GM18507 (cell line): ENCODE measurements at regions not wholly inside any gene's neighbourhood (a gene's known extent, or its start where the extent isn't known, plus 50 kb on each side); places are given as distances from the start of the nearest gene placed in this dataset.
"Not testable (repeated sequence)": the region's sequence is repeated elsewhere in the genome, so short reads cannot be mapped to it uniquely, and the experiment has no call there.

Experiments used
- DNase-seq: peaks from one replicate; pipeline ENCODE4 v3.0.0; 2011; ENCODE audit warnings: low read depth; ENCODE audit not compliant: insufficient read length; ENCODE audit errors: extremely low spot score
- FAIRE-seq: peaks from 2 replicates; lab custom pipeline; 2011; peaks lifted over from hg19 to GRCh38; lab: Jason Lieb, UNC

- no peak for FAIRE-seq
Measured at GRCh38 chr3:18097473-18097872, 327.7 kb downstream of the SATB1 start.

DNA sequence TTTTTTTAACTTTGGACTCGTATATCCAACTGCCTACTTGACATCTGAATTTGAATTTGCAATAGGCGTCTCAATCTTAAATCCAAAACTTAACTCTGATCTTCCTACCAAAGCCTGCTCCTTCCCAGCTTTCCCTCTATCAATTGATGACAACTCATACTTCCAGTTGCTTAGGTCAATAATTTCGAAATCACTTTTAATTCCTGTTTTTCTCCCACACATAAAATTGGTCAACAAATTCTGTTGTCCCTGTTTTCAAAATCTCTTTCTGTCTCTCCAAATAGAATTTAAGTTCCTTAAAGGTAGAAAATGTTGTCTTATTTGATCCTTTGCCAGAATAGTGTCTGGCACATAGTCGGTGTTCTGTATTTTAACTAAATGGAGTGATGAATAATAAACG, 332.4 kb downstream of the SATB1 start:
- DNase-seq (no peak), FAIRE-seq (no peak)

More at GRCh38 chr3:18097473-18097872, 327.7 kb downstream of the SATB1 start:
- no peak for DNase-seq

DNA sequence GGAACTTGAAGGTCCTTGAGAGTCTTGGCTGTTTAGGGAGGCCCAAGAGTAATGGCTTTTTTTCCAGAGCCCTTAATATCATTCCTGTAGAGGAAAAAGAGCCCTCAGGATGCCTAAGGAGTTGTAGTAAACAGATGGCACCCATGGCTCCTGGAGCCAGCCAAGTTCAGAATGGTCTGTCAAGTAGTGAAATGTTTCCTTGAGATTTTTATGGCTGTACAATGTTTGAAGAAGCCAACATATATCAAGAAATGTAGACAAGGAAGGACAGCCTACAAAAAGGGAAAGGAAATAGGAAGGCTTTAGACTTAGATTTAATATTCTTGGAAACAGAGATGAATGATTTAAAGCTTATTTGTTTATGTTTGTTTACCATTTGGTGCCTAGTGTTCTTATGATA, 334.8 kb downstream of the SATB1 start:
- FAIRE-seq (no peak), DNase-seq (no peak)

DNA sequence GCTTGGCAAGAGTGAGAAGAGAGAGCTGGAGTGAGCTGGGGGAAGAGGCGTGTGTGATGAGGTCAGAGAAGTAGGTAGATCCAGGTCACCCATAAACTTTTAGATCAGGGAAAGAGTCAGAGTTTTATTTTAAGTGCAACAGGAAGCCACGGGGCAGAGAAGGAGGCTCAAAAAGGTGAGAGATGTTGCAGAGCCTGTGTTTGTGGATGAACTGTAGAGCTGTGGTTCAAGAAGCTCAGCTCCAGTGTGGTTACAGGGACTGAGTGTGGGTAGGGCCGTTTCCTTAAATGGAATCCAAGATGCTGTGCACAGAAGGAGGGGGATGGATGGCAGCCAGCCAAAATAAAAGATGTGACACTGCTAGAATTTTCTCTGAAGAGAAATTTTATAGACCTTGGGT, 337.2 kb downstream of the SATB1 start:
- DNase-seq (no peak), FAIRE-seq (no peak)

DNA sequence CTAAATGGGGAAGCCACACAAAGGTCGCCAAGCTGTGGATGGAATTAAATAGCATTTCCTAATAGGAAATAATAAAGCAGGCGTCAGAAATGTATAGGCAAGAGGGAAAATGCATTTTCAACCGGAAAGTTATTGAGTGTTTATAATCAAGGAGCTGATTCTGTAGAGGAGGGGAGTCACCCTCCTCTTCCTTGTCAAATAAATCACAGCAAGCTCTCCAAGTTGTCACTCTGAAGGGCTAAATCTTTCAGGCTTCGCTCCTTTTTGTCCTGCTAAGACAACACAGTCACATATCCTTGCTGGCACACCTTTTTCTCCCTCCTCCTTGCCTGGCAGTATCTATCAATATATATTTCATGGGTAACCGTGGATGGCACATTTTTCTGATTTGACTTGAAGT, 338.4 kb downstream of the SATB1 start:
- DNase-seq: no peak
- FAIRE-seq: no peak

DNA sequence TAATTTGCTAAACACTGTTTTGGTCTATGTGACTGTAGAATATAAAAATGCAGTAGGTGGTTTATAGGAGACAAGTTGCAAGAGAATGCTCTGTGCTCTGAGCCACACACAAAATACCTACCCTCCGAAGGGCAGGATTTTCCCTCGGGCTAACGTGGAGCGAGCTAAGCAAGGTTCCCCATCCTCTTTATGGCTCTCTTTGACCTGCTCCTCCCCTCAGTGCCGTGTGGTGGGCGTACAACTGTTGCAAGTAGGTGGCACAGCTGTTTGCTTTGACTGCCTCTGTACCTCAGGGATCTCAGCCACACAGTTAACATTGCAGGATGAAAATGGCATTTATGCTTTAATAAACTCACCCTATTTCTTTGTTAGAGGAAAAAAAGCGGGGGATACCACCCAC, 339.1 kb downstream of the SATB1 start:
- no peak for FAIRE-seq
- no peak for DNase-seq

DNA sequence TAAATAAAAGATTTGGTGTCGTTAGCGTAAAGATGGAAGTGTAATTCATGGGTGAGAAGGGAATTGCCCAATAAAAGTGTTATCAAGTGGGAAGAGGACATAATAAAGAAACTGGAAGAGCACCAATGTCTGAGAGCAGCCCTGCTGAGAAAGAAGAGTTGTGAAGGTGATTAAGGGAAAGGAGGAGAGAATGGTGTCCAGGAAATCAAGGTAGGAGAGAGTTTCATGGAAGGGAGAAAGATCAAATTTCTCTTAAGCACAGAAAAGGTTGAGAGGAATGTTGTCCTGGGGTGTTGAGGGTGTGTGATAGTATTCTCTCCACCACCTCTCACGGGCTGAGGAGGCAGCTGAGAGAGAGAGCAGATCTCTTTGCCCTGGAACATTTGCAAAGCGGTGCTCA, 339.7 kb downstream of the SATB1 start:
- DNase-seq: no peak
- no peak for FAIRE-seq

- not testable (repeated sequence) for DNase-seq, FAIRE-seq
Measured at GRCh38 chr3:18083273-18083590, 340.8 kb upstream of the TBC1D5 start.

DNA sequence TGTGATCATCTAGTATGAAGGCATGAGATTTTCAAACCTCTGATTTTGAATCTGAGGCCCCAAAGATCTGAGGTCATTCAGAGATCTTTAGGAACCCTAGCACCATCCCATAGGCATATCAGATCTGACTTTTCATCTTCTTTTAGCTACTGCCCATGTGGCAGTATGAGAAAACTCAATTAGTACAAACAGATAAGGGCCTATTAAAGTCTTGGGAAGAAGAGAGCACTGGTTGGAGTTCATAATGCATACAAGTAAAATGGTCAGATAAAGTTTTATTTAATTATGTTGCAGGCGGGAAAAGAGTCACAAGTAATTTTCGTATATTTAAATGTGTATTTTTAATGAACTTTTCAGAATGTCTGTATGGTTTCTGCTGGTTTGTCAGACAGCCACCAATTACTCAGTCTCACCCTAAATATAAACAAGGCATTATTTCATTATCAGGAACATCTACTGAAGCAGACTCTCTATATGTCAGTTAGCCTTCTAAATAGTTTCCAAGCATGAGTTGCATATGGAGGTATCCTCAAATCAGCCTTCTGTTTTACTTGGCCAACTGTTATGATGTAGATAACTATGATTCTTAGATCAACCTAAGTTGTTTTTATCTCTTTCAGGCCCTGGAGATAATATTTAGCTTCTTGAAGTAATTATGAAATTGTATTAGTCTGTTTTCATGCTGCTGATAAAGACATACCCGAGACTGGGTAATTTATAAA, 340.3 kb upstream of the TBC1D5 start:
- no peak for DNase-seq
- FAIRE-seq: no peak

GRCh38 chr3:18080198-18080689, 337.8 kb upstream of the TBC1D5 start:
- DNase-seq (no peak), FAIRE-seq (no peak)

GRCh38 chr3:18079739-18080138, 337.3 kb upstream of the TBC1D5 start:
- DNase-seq (no peak), FAIRE-seq (no peak)

GRCh38 chr3:18079062-18079461, 336.6 kb upstream of the TBC1D5 start:
- no peak for FAIRE-seq
- no peak for DNase-seq

DNA sequence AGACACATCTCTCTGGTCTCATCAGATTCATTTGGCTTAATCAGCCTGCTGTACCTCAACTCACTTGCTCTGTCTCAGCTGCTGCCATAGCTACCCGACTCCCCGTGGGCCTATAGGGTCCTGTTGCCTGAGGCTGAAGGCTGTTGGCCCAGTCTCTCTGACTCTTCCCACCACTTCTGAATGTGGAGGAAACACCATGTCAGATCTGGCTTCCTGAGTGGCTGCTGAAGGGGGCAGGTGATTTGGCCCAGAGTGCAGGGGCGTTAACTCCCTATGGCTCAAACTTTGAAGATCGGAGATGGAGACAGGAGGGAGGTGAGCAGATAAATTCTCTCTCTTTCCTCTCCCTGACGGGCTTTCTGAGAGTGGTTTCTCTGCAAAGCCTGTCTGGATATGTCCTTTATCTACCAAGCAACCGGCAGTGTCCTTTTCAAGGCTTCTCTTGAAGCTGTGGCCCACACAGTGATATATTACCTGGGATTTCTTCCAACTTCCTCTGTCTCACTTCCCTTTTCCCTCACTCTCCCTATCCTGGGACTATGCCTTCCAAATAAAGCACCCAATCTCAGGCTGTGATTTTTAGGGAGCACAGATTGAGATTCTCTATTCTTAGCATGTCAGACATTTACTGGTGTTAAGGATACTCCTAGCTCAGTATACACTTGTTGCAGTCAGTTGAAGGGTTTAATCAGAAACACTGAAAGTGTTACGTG, 334.9 kb upstream of the TBC1D5 start:
- FAIRE-seq: no peak
- no peak for DNase-seq

GRCh38 chr3:18076301-18076700, 333.9 kb upstream of the TBC1D5 start:
- FAIRE-seq: no peak
- no peak for DNase-seq

DNA sequence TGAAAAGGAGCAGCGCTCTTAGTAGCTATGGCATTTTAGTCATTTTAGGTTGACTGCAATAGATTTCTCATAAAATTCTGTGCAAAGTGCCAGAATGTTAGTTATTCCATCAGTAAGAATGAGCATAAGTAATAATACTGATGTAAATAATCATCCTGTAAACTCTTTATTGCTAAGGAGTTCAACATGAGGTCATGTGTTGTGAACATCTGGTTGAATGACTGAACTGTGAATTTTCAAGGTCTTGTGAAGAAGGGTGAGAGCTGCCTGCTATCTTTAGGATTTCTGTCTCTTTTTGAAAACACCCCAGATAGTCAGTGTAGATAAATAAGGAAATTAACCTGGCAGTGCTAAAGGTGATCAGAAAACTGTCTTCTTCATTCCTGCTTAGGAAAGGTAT, 333.4 kb upstream of the TBC1D5 start:
- FAIRE-seq: no peak
- DNase-seq: no peak

GRCh38 chr3:18071833-18072232, 329.4 kb upstream of the TBC1D5 start:
- no peak for FAIRE-seq
- DNase-seq: no peak

- FAIRE-seq (no peak), DNase-seq (no peak)
Measured at GRCh38 chr3:18070944-18071343, 328.5 kb upstream of the TBC1D5 start.

- no peak for DNase-seq
- FAIRE-seq: no peak
Measured at GRCh38 chr3:18070231-18070630, 327.8 kb upstream of the TBC1D5 start.

DNA sequence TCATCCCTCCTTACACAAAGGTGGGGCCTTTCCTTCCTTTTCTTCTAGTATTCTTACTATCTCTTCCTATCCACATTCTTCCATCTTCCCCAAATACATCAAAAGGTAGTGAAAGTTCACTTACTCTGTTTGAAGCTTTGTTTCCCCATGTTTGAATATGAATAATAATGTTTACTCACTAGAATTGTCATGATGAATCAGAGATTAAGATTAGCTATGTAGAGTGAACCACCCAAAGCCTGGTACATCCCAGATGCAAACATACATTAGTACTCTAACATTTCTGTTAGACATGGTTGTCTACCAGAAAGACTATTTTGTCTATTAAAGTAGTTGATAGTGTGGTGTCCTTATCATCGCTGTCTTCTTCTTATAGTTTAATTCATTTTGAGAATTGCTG, 327.1 kb upstream of the TBC1D5 start:
- FAIRE-seq: no peak

DNA sequence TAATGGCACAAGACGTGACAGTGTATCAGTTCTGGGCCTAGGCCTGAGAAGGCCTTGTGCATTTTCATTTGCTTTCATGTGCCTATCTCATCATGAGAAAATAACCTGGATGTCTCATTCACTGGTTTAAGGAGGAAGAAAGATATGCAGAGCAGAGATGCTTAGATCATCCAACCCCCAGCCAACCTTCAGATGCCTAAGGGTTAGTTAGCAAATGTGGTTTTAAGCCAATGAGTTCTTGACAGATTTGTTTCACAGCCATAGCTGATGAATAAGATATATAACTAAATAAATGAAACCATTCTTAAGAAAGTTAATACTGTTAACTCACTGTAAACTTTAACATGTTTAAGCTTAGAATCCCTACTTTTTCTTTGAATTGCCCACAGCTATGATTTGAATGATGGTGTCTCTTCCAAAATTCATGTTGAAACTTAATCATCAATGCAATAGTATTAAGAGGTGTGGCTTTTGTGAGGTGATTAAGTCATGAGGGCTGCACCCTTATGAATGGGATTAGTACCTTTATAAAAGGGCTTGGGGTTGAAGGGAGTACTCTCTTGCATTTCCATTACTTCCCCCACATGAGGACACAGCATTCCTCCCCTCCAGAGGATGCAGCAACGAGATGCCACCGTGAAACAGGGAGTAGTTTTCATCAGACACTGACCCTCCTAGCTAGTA, 324.6 kb upstream of the TBC1D5 start:
- no peak for FAIRE-seq
- DNase-seq: no peak

More for the DNA sequence above, 327.1 kb upstream of the TBC1D5 start:
- no peak for DNase-seq

DNA sequence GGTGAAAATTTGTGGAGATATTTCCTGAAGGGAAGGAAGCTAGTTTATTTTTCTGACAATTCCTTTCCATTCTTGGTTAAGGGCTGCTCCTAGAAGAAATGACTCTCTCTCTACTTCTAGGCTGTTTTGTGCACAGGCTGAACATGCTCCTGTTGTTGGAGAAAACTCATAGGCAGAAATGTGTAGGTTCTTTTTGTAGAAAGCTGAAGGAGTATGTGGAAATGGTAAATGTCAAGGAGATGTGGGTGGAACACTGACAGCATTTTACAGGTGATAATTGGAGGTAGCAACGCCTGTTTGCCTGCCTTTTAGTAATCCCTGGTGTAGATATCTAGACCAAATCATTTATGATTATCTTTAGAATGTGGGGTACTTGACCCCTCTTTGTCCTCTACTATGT, 322.2 kb upstream of the TBC1D5 start:
- DNase-seq (no peak), FAIRE-seq (no peak)
